K562 (cell line): ENCODE measurements at regions not wholly inside any gene's neighbourhood (a gene's known extent, or its start where the extent isn't known, plus 50 kb on each side); places are given as distances from the start of the nearest gene placed in this dataset.

Experiments used
- ATAC-seq: fragments of 200-7000 bp; cut with Tn5 transposase; 3 replicates; pipeline ENCODE4 v1.9.1; 2020; ENCODE audit warnings: moderate library complexity
- BruUV-seq: library from RNA; stranded (reverse); fragments of 400-500 nt; replicated peaks from 2 replicates; lab custom pipeline; 2021; lab: Mats Ljungman, UMichigan
- CTCF ChIA-PET: fragments of 300-600 bp; formaldehyde crosslinking; extraction: SDS; loops from one replicate; lab custom pipeline; 2021; ENCODE audit warnings: low intra/inter-chr PET ratio; lab: Yijun Ruan, JAX
- POLR2A ChIA-PET: fragments of 300-600, 350-650 bp; sonication (Branson Sonifier 250); formaldehyde crosslinking; extraction: SDS; loops from one replicate; lab custom pipeline; 2021; ENCODE audit warnings: antibody characterized with exemption, inconsistent platforms; lab: Yijun Ruan, JAX
- DNase-seq, 4 experiments: peaks; one replicate each; pipeline versions ENCODE4 v3.0.0 to v3.0.0-alpha.2; 2011 to 2018; ENCODE audit warnings: low spot score in 3 of 4, mixed read lengths in 3 of 4; ENCODE audit errors: extremely low read depth in 1 of 4
- FAIRE-seq: peaks from 2 replicates; lab custom pipeline; 2011; peaks lifted over from hg19 to GRCh38; lab: Jason Lieb, UNC
- H2AFZ ChIP-seq: 2 replicates; pipeline ENCODE4 v1.6.0; 2011; ENCODE audit warnings: low read depth, low read length, control low read depth, inconsistent platforms
- H3K27ac ChIP-seq: fragments of 200-600 bp; 3 replicates; pipeline ENCODE4 v1.8.0; 2011; ENCODE audit warnings: low read depth, mild to moderate bottlenecking, control low read depth, inconsistent platforms, low read length, moderate library complexity, mixed read lengths; ENCODE audit errors: extremely low read depth
- H3K27me3 ChIP-seq, 2 experiments: fragments of 300-600 bp in 1 of 2; 2 replicates in 1 of 2; 3 replicates in 1 of 2; pipeline versions ENCODE4 v1.6.0 to v1.8.0; 2011; ENCODE audit warnings: inconsistent platforms in 2 of 2, low read length in 2 of 2, mild to moderate bottlenecking in 1 of 2, mixed read lengths in 1 of 2, moderate library complexity in 1 of 2; ENCODE audit not compliant: control insufficient read depth in 2 of 2, insufficient read depth in 2 of 2
- H3K36me3 ChIP-seq: fragments of 300-600 bp; 3 replicates; pipeline ENCODE4 v1.8.0; 2011; ENCODE audit warnings: mild to moderate bottlenecking, low read length, inconsistent platforms; ENCODE audit not compliant: control insufficient read depth, insufficient read depth
- H3K4me1 ChIP-seq, 2 experiments: fragments of 200-600 bp in 1 of 2; replicated peaks in 1 of 2; 2 replicates in 1 of 2; 3 replicates in 1 of 2; pipeline versions ENCODE4 v1.5.1 to v1.8.0; 2011; ENCODE audit warnings: inconsistent platforms in 2 of 2, low read length in 2 of 2, mild to moderate bottlenecking in 1 of 2, mixed read lengths in 1 of 2, moderate library complexity in 1 of 2; ENCODE audit not compliant: control insufficient read depth in 2 of 2, insufficient read depth in 2 of 2
- H3K4me2 ChIP-seq: 2 replicates; pipeline ENCODE4 v1.6.1; 2011; ENCODE audit warnings: low read length, control low read depth, inconsistent platforms, mixed read lengths; ENCODE audit not compliant: insufficient read depth
- H3K4me3 ChIP-seq: fragments of 200-600 bp; sonication (generic), shearing (Covaris generic); 2 replicates; pipeline ENCODE4 v1.5.1; 2016; ENCODE audit warnings: control low read depth, inconsistent platforms
- H3K79me2 ChIP-seq: fragments of 200-600 bp; 3 replicates; pipeline ENCODE4 v1.8.0; 2011; ENCODE audit warnings: low read length, inconsistent platforms; ENCODE audit not compliant: control insufficient read depth, insufficient read depth
- H3K9ac ChIP-seq, 2 experiments: 2 replicates each; pipeline versions ENCODE4 v1.6.0 to v1.6.1; 2011; ENCODE audit warnings: low read depth in 2 of 2, low read length in 2 of 2, control low read depth in 1 of 2, inconsistent platforms in 1 of 2, mild to moderate bottlenecking in 1 of 2, mixed read lengths in 1 of 2; ENCODE audit not compliant: insufficient read depth in 1 of 2
- H3K9me1 ChIP-seq: one replicate; pipeline ENCODE4 v1.6.0; 2011; ENCODE audit warnings: inconsistent platforms, mild to moderate bottlenecking, low read length, moderate library complexity; ENCODE audit not compliant: control insufficient read depth, insufficient read depth
- H3K9me3 ChIP-seq: replicated peaks from 2 replicates; pipeline ENCODE4 v1.5.1; 2011; ENCODE audit warnings: low read depth, low read length, inconsistent platforms; ENCODE audit not compliant: control insufficient read depth, insufficient read depth
- H4K20me1 ChIP-seq: replicated peaks from 2 replicates; pipeline ENCODE4 v1.6.1; 2011; ENCODE audit warnings: low read length, inconsistent platforms, mixed read lengths; ENCODE audit not compliant: control insufficient read depth, insufficient read depth
- BCLAF1 ChIP-seq, 2 experiments: fragments of 450-650 bp in 1 of 2; IDR thresholded peaks; 2 replicates each; pipeline ENCODE4 v1.6.1; 2011 to 2017; ENCODE audit warnings: low read depth in 2 of 2, antibody characterized with exemption in 1 of 2, borderline replicate concordance in 1 of 2, low read length in 1 of 2, mild to moderate bottlenecking in 1 of 2, mixed read lengths in 1 of 2; ENCODE audit not compliant: control insufficient read depth in 1 of 2
- C11orf30 ChIP-seq: fragments of 450-650 bp; IDR thresholded peaks from 2 replicates; pipeline ENCODE4 v1.6.1; 2016; ENCODE audit warnings: low read depth, mild to moderate bottlenecking
- GATAD2B ChIP-seq: fragments of 450-650 bp; IDR thresholded peaks from 2 replicates; pipeline ENCODE4 v1.6.1; 2017; ENCODE audit warnings: mild to moderate bottlenecking, borderline replicate concordance
- IRF9 ChIP-seq: fragments of 450-650 bp; IDR thresholded peaks from 2 replicates; pipeline ENCODE4 v1.6.1; 2016; ENCODE audit warnings: missing biosample characterization, missing genetic modification characterization
- KLF1 ChIP-seq: fragments of 450-650 bp; IDR thresholded peaks from 2 replicates; pipeline ENCODE4 v1.6.1; 2016; ENCODE audit warnings: missing genetic modification characterization, missing compliant biosample characterization
- POLR3A ChIP-seq: IDR thresholded peaks from 2 replicates; pipeline ENCODE4 v1.6.1; 2011; ENCODE audit warnings: borderline replicate concordance, mild to moderate bottlenecking, moderate library complexity; ENCODE audit not compliant: insufficient read length, insufficient read depth; ENCODE audit errors: extremely low read depth
- ZNF408 ChIP-seq: fragments of 250-450 bp; sonication (Bioruptor Pico); IDR thresholded peaks from 2 replicates; pipeline ENCODE4 v1.4.0; 2020; ENCODE audit warnings: low read depth, mild to moderate bottlenecking, moderate library complexity
- WGBS: fragments of 100-300 bp; shearing (Covaris generic); methylation state at CpG from one replicate; pipeline ENCODE4 v1.1.6; 2016; ENCODE audit warnings: low coverage, mixed read lengths; ENCODE audit not compliant: insufficient coverage; ENCODE audit errors: missing lambda C conversion rate; 5-methylcytosine and 5-hydroxymethylcytosine counted together
- in situ Hi-C: fragments of 300-500 bp; cut with MboI; formaldehyde crosslinking; loops from 4 replicates; pipeline ENCODE4 v1.15.0; 2018; ENCODE audit warnings: inconsistent platforms, mixed read lengths
- intact Hi-C: fragments of 100-400 bp; cut with micrococcal nuclease; formaldehyde crosslinking; loops from 2 replicates; pipeline ENCODE4 v1.14.2; 2022
- TF ChIP-seq, protein P1 (sequence below): fragments of 250-450 bp; sonication (Bioruptor Pico); IDR thresholded peaks from 2 replicates; pipeline ENCODE4 v1.8.0; 2022; ENCODE audit warnings: inconsistent platforms
- TF ChIP-seq, protein P2 (sequence below): fragments of 250-450 bp; sonication (Bioruptor Pico); IDR thresholded peaks from 2 replicates; pipeline ENCODE4 v1.5.0; 2021; ENCODE audit warnings: mild to moderate bottlenecking, moderate library complexity

- no peak for TF ChIP-seq BCLAF1 (IDR thresholded peaks at IDR 0.05; ENCODE audit: borderline replicate concordance in 1 of 2, control insufficient read depth in 1 of 2, low read depth in 2 of 2, low read length in 1 of 2)
- TF ChIP-seq, protein P1, sequence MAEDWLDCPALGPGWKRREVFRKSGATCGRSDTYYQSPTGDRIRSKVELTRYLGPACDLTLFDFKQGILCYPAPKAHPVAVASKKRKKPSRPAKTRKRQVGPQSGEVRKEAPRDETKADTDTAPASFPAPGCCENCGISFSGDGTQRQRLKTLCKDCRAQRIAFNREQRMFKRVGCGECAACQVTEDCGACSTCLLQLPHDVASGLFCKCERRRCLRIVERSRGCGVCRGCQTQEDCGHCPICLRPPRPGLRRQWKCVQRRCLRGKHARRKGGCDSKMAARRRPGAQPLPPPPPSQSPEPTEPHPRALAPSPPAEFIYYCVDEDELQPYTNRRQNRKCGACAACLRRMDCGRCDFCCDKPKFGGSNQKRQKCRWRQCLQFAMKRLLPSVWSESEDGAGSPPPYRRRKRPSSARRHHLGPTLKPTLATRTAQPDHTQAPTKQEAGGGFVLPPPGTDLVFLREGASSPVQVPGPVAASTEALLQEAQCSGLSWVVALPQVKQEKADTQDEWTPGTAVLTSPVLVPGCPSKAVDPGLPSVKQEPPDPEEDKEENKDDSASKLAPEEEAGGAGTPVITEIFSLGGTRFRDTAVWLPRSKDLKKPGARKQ (CRISPR knock-in tag), result no peak
- TF ChIP-seq, all 486 proteins: peak for 0
These were observed 145.6 kb downstream of the TMEM132E start (continued) for GRCh38 chr17:34725008-34725407.

DNA sequence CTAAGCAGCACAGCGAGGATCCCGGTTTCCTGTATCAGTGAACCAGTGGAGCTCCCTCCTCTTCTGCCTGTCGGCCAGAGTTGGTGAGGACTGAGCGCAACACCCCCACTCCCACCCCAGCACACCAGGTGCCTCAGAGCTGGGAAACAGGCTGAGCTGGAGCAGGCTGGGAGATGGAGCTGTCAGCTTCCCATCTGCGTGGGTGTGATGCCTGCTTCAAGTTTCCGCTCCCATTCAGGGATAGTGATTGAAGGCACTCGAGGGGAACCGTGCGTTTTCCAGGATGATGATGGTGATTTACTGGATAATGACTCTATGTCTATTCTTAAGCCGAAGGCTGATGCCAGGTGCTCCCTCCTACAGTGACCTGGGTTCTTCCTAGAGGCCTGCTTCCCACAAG lies 144.5 kb downstream of the TMEM132E start:
- no peaks in the 10 kb centered on the region for H3K9me1 ChIP-seq
- H3K9me3 ChIP-seq, result no peaks in the 10 kb centered on the region
- H3K4me3 ChIP-seq, result no peak overlapping the region
- 1% methylated on average over 10 of the region's 10 CpGs for WGBS
- H3K4me1 ChIP-seq, result no peaks in the 10 kb centered on the region
- H3K27me3 ChIP-seq, result peaks cover 0 to 20% of the 10 kb centered on the region in 2 experiments; a peak in 2 of 5 replicates
- H2AFZ ChIP-seq, result no peak overlapping the region
- in situ Hi-C loops, result no loop called here
- no TSS peak for BruUV-seq
- ATAC-seq, result no peak
- ChIA-PET CTCF (no interaction called here), POLR2A (interaction anchor here (0.6 kb wide), 1 partner anchor 394 kb away, joined by 3 read pairs; no protein-coding TSS in a partner anchor)
- H3K4me2 ChIP-seq, result no peak overlapping the region
- no peaks in the 10 kb centered on the region for H3K36me3 ChIP-seq
- intact Hi-C loops, result no loop called here
- no peaks in the 10 kb centered on the region for H3K79me2 ChIP-seq
- FAIRE-seq, result no peak
- H4K20me1 ChIP-seq, result peaks cover 4% of the 10 kb centered on the region
- DNase-seq, result no peak
- H3K27ac ChIP-seq, result no peak overlapping the region
- H3K9ac ChIP-seq, result no peak overlapping the region
- TF ChIP-seq, protein P2, sequence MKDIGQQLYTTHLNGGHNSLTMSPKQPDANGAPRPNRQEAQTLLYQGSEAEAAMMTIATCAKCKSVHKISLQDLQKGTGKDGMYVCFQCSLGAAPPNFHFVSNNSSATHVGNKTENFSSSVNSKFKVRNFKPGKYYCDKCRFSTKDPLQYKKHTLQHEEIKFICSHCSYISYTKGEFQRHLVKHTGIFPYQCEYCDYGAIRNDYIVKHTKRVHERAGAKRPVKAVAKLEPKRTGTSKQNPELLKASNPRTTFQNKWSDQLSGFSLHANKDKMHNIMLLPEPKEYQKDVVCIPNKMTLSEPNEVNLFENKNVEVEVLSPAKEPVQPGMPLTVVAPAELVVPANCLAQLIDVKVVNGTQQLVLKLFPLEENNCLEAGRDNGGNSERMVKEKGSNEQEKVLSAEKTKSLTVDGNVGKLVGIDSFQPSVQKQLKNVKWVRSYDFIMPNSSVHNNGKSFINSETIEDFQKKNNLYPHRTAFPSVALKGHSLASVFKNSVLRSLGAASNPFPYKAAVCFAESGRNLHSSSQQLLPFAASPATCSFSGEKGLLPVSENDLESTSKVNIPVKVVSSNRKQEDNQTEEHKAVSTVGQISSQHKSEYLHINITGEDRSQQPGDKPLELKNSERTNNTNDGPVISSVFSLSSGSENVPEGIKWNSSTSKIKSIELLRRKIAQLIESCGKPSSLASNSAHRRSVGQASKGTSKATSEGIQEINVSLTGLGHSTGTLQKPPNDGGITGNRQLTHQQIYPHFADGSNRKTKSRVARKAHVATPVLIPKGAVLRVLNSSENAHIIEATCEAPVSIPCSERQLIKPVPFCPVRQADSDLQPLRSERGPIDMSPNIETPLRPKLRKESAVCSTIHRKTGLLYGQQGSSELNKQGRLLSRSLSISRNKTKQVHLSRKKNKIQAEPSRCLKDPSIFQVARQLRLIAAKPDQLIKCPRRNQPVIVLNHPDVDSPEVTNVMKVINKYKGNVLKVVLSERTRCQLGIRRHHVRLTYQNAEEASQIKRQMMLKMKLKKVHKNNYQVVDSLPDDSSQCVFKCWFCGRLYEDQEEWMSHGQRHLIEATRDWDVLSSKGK (CRISPR knock-in tag), result no peak
- TF ChIP-seq KLF1 (tag) (no peak), GATAD2B (no peak), C11orf30 (no peak), IRF9 (tag) (no peak), ZNF408 (CRISPR knock-in tag) (no peak), POLR3A (no peak)
